ENCODE measurements at regions not wholly inside any gene's neighbourhood (a gene's known extent, or its start where the extent isn't known, plus 50 kb on each side); places are given as distances from the start of the nearest gene placed in this dataset.

DNA sequence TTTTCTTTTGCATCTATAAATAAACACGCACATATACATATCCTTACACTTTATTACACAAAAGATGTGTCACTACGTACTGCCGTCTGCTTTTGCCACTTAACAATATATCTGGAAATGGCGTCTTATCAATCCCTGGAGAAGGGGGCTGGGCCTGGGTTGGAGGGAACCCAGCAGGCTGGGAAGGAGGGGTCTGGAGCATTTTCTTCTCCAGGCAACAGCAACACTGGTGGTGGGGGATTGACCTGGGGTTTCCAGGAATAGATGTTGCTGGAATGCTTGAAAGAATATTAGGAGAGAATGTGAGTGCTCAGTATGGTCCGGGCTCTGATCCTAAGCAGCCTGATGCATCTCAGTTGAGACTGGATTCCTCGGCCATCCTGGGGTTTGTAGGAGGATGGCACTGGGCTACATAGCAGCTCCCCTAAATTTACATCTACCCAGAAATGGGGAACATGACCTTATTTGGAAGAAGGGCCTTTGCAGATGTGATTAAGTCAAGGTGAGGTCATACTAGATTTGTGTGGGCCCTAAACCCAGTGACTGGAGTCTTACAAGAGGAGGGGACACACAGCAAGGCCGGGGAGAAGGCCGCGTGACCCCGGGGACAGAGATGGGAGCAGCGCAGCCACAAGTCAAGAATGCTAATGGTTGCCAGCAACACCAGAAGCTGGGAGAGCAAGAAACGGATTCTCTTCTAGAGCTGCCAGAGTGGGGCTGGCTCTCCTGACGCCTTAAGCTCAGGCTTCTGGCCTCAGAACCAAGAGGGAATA, 98.6 kb downstream of the SIK1 start:
- no peak overlapping the region for H3K4me2 ChIP-seq (replicated peaks; ENCODE audit: low read depth, low read length, poor library complexity, severe bottlenecking)
- POLR2A ChIA-PET: no interaction called here
- H3K27ac Mint-ChIP-seq: peak overlapping the region; percentile 37

More for the DNA sequence above, 98.6 kb downstream of the SIK1 start:
- TF ChIP-seq EZH2 (IDR thresholded peaks at IDR 0.05; ENCODE audit: borderline replicate concordance, insufficient read depth, low read depth, low read length, poor library complexity, severe bottlenecking): no peak
- TF ChIP-seq, protein P1, sequence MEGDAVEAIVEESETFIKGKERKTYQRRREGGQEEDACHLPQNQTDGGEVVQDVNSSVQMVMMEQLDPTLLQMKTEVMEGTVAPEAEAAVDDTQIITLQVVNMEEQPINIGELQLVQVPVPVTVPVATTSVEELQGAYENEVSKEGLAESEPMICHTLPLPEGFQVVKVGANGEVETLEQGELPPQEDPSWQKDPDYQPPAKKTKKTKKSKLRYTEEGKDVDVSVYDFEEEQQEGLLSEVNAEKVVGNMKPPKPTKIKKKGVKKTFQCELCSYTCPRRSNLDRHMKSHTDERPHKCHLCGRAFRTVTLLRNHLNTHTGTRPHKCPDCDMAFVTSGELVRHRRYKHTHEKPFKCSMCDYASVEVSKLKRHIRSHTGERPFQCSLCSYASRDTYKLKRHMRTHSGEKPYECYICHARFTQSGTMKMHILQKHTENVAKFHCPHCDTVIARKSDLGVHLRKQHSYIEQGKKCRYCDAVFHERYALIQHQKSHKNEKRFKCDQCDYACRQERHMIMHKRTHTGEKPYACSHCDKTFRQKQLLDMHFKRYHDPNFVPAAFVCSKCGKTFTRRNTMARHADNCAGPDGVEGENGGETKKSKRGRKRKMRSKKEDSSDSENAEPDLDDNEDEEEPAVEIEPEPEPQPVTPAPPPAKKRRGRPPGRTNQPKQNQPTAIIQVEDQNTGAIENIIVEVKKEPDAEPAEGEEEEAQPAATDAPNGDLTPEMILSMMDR (IDR thresholded peaks at IDR 0.05): no peak
- no peaks in the 10 kb centered on the region for H3K9me3 ChIP-seq (ENCODE audit: control extremely low read depth in 1 of 3, control insufficient read depth in 2 of 3, insufficient read depth in 1 of 3, low read length in 2 of 3)
- H3K4me1 ChIP-seq (ENCODE audit: control insufficient read depth in 2 of 2, insufficient read depth in 2 of 2, low read length in 2 of 2): peaks cover 15 to 17% of the 10 kb centered on the region in 2 donors
- H3K9ac ChIP-seq (ENCODE audit: low read length): no peak overlapping the region
- no peak overlapping the region for H3K4me3 ChIP-seq (ENCODE audit: control extremely low read depth in 1 of 5, extremely low read depth in 1 of 5, insufficient read depth in 1 of 5, low read depth in 2 of 5, low read length in 4 of 5)
- DNase-seq (no peak), ATAC-seq (ENCODE audit: low read depth) (no peak)
- no peak overlapping the region for H3K4me3 Mint-ChIP-seq
- H2AFZ ChIP-seq (ENCODE audit: insufficient read depth, low read depth, low read length, poor library complexity, severe bottlenecking): no peak overlapping the region
- H3K4me1 Mint-ChIP-seq: peaks cover 13% of the 10 kb centered on the region
- peaks cover 0 to 2% (median 0%) of the 10 kb centered on the region in 4 experiments for H3K27me3 ChIP-seq (replicated peaks in 1 of 4; ENCODE audit: control extremely low read depth in 1 of 4, control insufficient read depth in 3 of 4, insufficient read depth in 4 of 4, low read length in 3 of 4)
- CTCF ChIA-PET: no interaction called here
- H3K27me3 Mint-ChIP-seq: peaks cover 8% of the 10 kb centered on the region
- H4K20me1 ChIP-seq (ENCODE audit: control insufficient read depth, insufficient read depth, low read length, poor library complexity, severe bottlenecking): no peaks in the 10 kb centered on the region
- H3K27ac ChIP-seq (ENCODE audit: low read length in 2 of 2): no peak overlapping the region
- WGBS (ENCODE audit: insufficient coverage): 95% methylated on average over 10 of the region's 13 CpGs
- H3K36me3 ChIP-seq (replicated peaks in 1 of 2; ENCODE audit: control extremely low read depth in 1 of 2, control insufficient read depth in 1 of 2, extremely low read depth in 1 of 2, insufficient read depth in 2 of 2, low read length in 1 of 2): no peaks in the 10 kb centered on the region
- H3K79me2 ChIP-seq (ENCODE audit: control insufficient read depth, insufficient read depth, low read length): no peaks in the 10 kb centered on the region
- H3K9me3 Mint-ChIP-seq (ENCODE audit: insufficient read depth): no peaks in the 10 kb centered on the region
- intact Hi-C loops (cut with micrococcal nuclease): no loop called here

Data from B cell (primary cell).